Suprapubic skin (tissue), 3 donors: ENCODE measurements at regions not wholly inside any gene's neighbourhood (a gene's known extent, or its start where the extent isn't known, plus 50 kb on each side); places are given as distances from the start of the nearest gene placed in this dataset.

Experiments
- EP300 ChIP-seq: sonication (generic); formaldehyde crosslinking; IDR thresholded peaks from one replicate; pipeline ENCODE4 v1.6.1; 2017; ENCODE audit warnings: antibody characterized with exemption
- TF ChIP-seq, protein P1 (sequence below), 2 donors: fragments of 200-600 bp in 1 of 2; fragments of 450-650 bp in 1 of 2; sonication (generic) in 1 of 2; IDR thresholded peaks; one replicate each; pipeline ENCODE4 v1.5.1; 2016 to 2019; ENCODE audit warnings: antibody characterized with exemption in 2 of 2, mild to moderate bottlenecking in 1 of 2, moderate library complexity in 1 of 2

DNA sequence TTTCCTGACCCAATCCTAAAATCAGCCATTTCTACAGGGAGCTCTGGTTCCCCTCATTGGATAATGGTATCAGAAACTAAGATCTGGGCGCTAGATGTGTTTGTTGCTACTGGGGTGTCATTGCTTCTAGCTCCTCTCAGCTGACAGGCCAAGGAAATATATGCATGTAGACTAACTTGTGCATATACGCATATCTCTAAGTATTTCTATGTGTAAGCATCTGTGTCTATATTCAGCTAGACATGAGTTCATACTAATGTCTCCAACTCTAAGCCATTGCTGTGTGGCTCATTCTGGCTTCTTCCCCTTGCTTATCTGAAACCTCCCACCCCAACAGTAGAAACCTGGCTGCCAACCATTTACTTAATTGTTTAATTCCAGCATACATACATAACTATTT, 130.3 kb upstream of the MAGI3 start:
- TF ChIP-seq, protein P1, sequence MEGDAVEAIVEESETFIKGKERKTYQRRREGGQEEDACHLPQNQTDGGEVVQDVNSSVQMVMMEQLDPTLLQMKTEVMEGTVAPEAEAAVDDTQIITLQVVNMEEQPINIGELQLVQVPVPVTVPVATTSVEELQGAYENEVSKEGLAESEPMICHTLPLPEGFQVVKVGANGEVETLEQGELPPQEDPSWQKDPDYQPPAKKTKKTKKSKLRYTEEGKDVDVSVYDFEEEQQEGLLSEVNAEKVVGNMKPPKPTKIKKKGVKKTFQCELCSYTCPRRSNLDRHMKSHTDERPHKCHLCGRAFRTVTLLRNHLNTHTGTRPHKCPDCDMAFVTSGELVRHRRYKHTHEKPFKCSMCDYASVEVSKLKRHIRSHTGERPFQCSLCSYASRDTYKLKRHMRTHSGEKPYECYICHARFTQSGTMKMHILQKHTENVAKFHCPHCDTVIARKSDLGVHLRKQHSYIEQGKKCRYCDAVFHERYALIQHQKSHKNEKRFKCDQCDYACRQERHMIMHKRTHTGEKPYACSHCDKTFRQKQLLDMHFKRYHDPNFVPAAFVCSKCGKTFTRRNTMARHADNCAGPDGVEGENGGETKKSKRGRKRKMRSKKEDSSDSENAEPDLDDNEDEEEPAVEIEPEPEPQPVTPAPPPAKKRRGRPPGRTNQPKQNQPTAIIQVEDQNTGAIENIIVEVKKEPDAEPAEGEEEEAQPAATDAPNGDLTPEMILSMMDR (IDR thresholded peaks at IDR 0.05): no peak
- TF ChIP-seq EP300: no peak
